ENCODE measurements at regions not wholly inside any gene's neighbourhood (a gene's known extent, or its start where the extent isn't known, plus 50 kb on each side); places are given as distances from the start of the nearest gene placed in this dataset.

- no peak for DNase-seq (ENCODE audit: low read depth, low spot score)
- in situ Hi-C loops (cut with HindIII; ENCODE audit: low pct_unique_long_range_greater_than_20kb, low sequenced_read_pairs) = no loop called here
Observed at GRCh38 chr3:159607856-159608255, 380.8 kb upstream of the IL12A start.

GRCh38 chr3:159608311-159608710 lies 380.3 kb upstream of the IL12A start:
- no peak for DNase-seq (ENCODE audit: low read depth, low spot score)
- in situ Hi-C loops (cut with HindIII; ENCODE audit: low pct_unique_long_range_greater_than_20kb, low sequenced_read_pairs) = no loop called here

GRCh38 chr3:159609625-159610024 lies 379.0 kb upstream of the IL12A start:
- DNase-seq (ENCODE audit: low read depth, low spot score) = no peak
- in situ Hi-C loops (cut with HindIII; ENCODE audit: low pct_unique_long_range_greater_than_20kb, low sequenced_read_pairs) = no loop called here

GRCh38 chr3:159616234-159616825 lies 372.3 kb upstream of the IL12A start:
- DNase-seq (ENCODE audit: low read depth, low spot score) = peak; percentile 66
- in situ Hi-C loops (cut with HindIII; ENCODE audit: low pct_unique_long_range_greater_than_20kb, low sequenced_read_pairs) = no loop called here

- no peak for DNase-seq (ENCODE audit: low read depth, low spot score)
- in situ Hi-C loops (cut with HindIII; ENCODE audit: low pct_unique_long_range_greater_than_20kb, low sequenced_read_pairs) = no loop called here
Observed at GRCh38 chr3:159619341-159619885, 369.2 kb upstream of the IL12A start.

GRCh38 chr3:159620281-159620680 lies 368.4 kb upstream of the IL12A start:
- in situ Hi-C loops (cut with HindIII; ENCODE audit: low pct_unique_long_range_greater_than_20kb, low sequenced_read_pairs) = no loop called here
- no peak for DNase-seq (ENCODE audit: low read depth, low spot score)

GRCh38 chr3:159620873-159621272 lies 367.8 kb upstream of the IL12A start:
- in situ Hi-C loops (cut with HindIII; ENCODE audit: low pct_unique_long_range_greater_than_20kb, low sequenced_read_pairs) = no loop called here
- no peak for DNase-seq (ENCODE audit: low read depth, low spot score)

- DNase-seq (ENCODE audit: low read depth, low spot score) = no peak
- in situ Hi-C loops (cut with HindIII; ENCODE audit: low pct_unique_long_range_greater_than_20kb, low sequenced_read_pairs) = no loop called here
Observed at GRCh38 chr3:159624616-159625015, 364.0 kb upstream of the IL12A start.

GRCh38 chr3:159625594-159625993 lies 363.0 kb upstream of the IL12A start:
- no peak for DNase-seq (ENCODE audit: low read depth, low spot score)
- in situ Hi-C loops (cut with HindIII; ENCODE audit: low pct_unique_long_range_greater_than_20kb, low sequenced_read_pairs) = no loop called here

- in situ Hi-C loops (cut with HindIII; ENCODE audit: low pct_unique_long_range_greater_than_20kb, low sequenced_read_pairs) = no loop called here
- DNase-seq (ENCODE audit: low read depth, low spot score) = no peak
Observed at GRCh38 chr3:159626598-159626997, 362.0 kb upstream of the IL12A start.

- no peak for DNase-seq (ENCODE audit: low read depth, low spot score)
- in situ Hi-C loops (cut with HindIII; ENCODE audit: low pct_unique_long_range_greater_than_20kb, low sequenced_read_pairs) = no loop called here
Observed at GRCh38 chr3:159627229-159627628, 361.4 kb upstream of the IL12A start.

- in situ Hi-C loops (cut with HindIII; ENCODE audit: low pct_unique_long_range_greater_than_20kb, low sequenced_read_pairs) = no loop called here
- DNase-seq (ENCODE audit: low read depth, low spot score) = no peak
Observed at GRCh38 chr3:159627634-159628033, 361.0 kb upstream of the IL12A start.

- in situ Hi-C loops (cut with HindIII; ENCODE audit: low pct_unique_long_range_greater_than_20kb, low sequenced_read_pairs) = no loop called here
- DNase-seq (ENCODE audit: low read depth, low spot score) = no peak
Observed at GRCh38 chr3:159629329-159630084, 359.1 kb upstream of the IL12A start.

- DNase-seq (ENCODE audit: low read depth, low spot score) = no peak
- in situ Hi-C loops (cut with HindIII; ENCODE audit: low pct_unique_long_range_greater_than_20kb, low sequenced_read_pairs) = no loop called here
Observed at GRCh38 chr3:159631226-159631625, 357.4 kb upstream of the IL12A start.

GRCh38 chr3:159632128-159632527 lies 356.5 kb upstream of the IL12A start:
- in situ Hi-C loops (cut with HindIII; ENCODE audit: low pct_unique_long_range_greater_than_20kb, low sequenced_read_pairs) = no loop called here
- DNase-seq (ENCODE audit: low read depth, low spot score) = no peak

- no peak for DNase-seq (ENCODE audit: low read depth, low spot score)
- in situ Hi-C loops (cut with HindIII; ENCODE audit: low pct_unique_long_range_greater_than_20kb, low sequenced_read_pairs) = no loop called here
Observed at GRCh38 chr3:159632851-159633250, 355.8 kb upstream of the IL12A start.

GRCh38 chr3:159634483-159634882 lies 354.2 kb upstream of the IL12A start:
- in situ Hi-C loops (cut with HindIII; ENCODE audit: low pct_unique_long_range_greater_than_20kb, low sequenced_read_pairs) = no loop called here
- no peak for DNase-seq (ENCODE audit: low read depth, low spot score)

- in situ Hi-C loops (cut with HindIII; ENCODE audit: low pct_unique_long_range_greater_than_20kb, low sequenced_read_pairs) = no loop called here
- DNase-seq (ENCODE audit: low read depth, low spot score) = no peak
Observed at GRCh38 chr3:159635047-159635641, 353.5 kb upstream of the IL12A start.

All from SK-MEL-5 (cell line).